GM23338 (cell line): ENCODE measurements at regions not wholly inside any gene's neighbourhood (a gene's known extent, or its start where the extent isn't known, plus 50 kb on each side); places are given as distances from the start of the nearest gene placed in this dataset.

Source experiments
- ATAC-seq: fragments of 200-7000 bp; cut with Tn5 transposase; 3 replicates; pipeline ENCODE4 v1.9.1; 2020
- DNase-seq: peaks from one replicate; pipeline ENCODE4 v3.0.0-alpha.2; 2015; ENCODE audit warnings: low spot score
- H2AFZ ChIP-seq: fragments of 200-600 bp; sonication (generic); 2 replicates; pipeline ENCODE4 v1.8.0; 2016; ENCODE audit warnings: antibody characterized with exemption, mild to moderate bottlenecking, moderate library complexity
- H3F3A ChIP-seq: fragments of 200-600 bp; sonication (generic); replicated peaks from 2 replicates; pipeline ENCODE4 v1.8.0; 2017; ENCODE audit warnings: antibody characterized with exemption, mixed run types, low read depth
- H3K27ac ChIP-seq: fragments of 200-600 bp; sonication (generic); 2 replicates; pipeline ENCODE4 v1.6.1; 2016; ENCODE audit warnings: low read depth
- H3K27me3 ChIP-seq: fragments of 200-600 bp; sonication (generic); 2 replicates; pipeline ENCODE4 v1.8.0; 2016; ENCODE audit warnings: mild to moderate bottlenecking, mixed run types, moderate library complexity; ENCODE audit not compliant: insufficient read depth
- H3K36me3 ChIP-seq: fragments of 200-600 bp; sonication (generic); 2 replicates; pipeline ENCODE4 v1.8.0; 2016; ENCODE audit warnings: mild to moderate bottlenecking; ENCODE audit not compliant: insufficient read depth
- H3K4me1 ChIP-seq: fragments of 200-600 bp; sonication (generic); 2 replicates; pipeline ENCODE4 v1.8.0; 2016; ENCODE audit warnings: mild to moderate bottlenecking, moderate library complexity; ENCODE audit not compliant: insufficient read depth
- H3K4me2 ChIP-seq: fragments of 200-600 bp; sonication (generic); 2 replicates; pipeline ENCODE4 v1.7.1; 2017; ENCODE audit warnings: mixed run types
- H3K4me3 ChIP-seq: fragments of 200-600 bp; sonication (generic); 2 replicates; pipeline ENCODE4 v1.6.1; 2016; ENCODE audit warnings: mixed run types
- H3K79me2 ChIP-seq: fragments of 200-600 bp; sonication (generic); replicated peaks from 2 replicates; pipeline ENCODE4 v1.8.0; 2017; ENCODE audit warnings: mild to moderate bottlenecking; ENCODE audit not compliant: insufficient read depth
- H3K9me2 ChIP-seq: fragments of 200-600 bp; sonication (generic); 2 replicates; pipeline ENCODE4 v1.8.0; 2017; ENCODE audit not compliant: insufficient read depth
- H4K20me1 ChIP-seq: fragments of 200-600 bp; sonication (generic); replicated peaks from 2 replicates; pipeline ENCODE4 v1.8.0; 2017; ENCODE audit warnings: mild to moderate bottlenecking; ENCODE audit not compliant: insufficient read depth
- H3K27ac Mint-ChIP-seq: 2 replicates; pipeline ENCODE4 v1.8.0; 2020; ENCODE audit warnings: inconsistent platforms, mild to moderate bottlenecking, moderate library complexity, mixed read lengths
- H3K27me3 Mint-ChIP-seq: 3 replicates; pipeline ENCODE4 v1.8.0; 2022; ENCODE audit warnings: low read depth, mild to moderate bottlenecking, moderate library complexity, mixed read lengths, inconsistent platforms; ENCODE audit not compliant: insufficient read depth, poor library complexity
- H3K36me3 Mint-ChIP-seq: 3 replicates; pipeline ENCODE4 v1.8.0; 2021; ENCODE audit warnings: low read depth, mild to moderate bottlenecking, inconsistent platforms, moderate library complexity, mixed read lengths
- H3K4me1 Mint-ChIP-seq: 3 replicates; pipeline ENCODE4 v1.8.0; 2020; ENCODE audit warnings: mild to moderate bottlenecking, inconsistent platforms, mixed read lengths
- H3K4me3 Mint-ChIP-seq: 3 replicates; pipeline ENCODE4 v1.8.0; 2021; ENCODE audit warnings: moderate library complexity, mild to moderate bottlenecking, inconsistent platforms, mixed read lengths
- H3K9me3 Mint-ChIP-seq: 3 replicates; pipeline ENCODE4 v1.8.0; 2020; ENCODE audit warnings: moderate library complexity, mild to moderate bottlenecking, inconsistent platforms, mixed read lengths
- CREB1 ChIP-seq: fragments of 250-450 bp; sonication (Bioruptor Pico); IDR thresholded peaks from 2 replicates; pipeline ENCODE4 v1.5.0; 2020; ENCODE audit warnings: low read depth, mild to moderate bottlenecking, moderate library complexity
- EZH2 ChIP-seq: fragments of 200-600 bp; sonication (generic); IDR thresholded peaks from one replicate; pipeline ENCODE4 v1.8.0; 2017; ENCODE audit warnings: antibody characterized with exemption, mild to moderate bottlenecking, low read depth; ENCODE audit not compliant: unreplicated experiment
- EZH2phosphoT487 ChIP-seq: fragments of 200-600 bp; sonication (generic); IDR thresholded peaks from one replicate; pipeline ENCODE4 v1.8.1; 2018; ENCODE audit warnings: antibody characterized with exemption; ENCODE audit not compliant: unreplicated experiment
- JUNB ChIP-seq: IDR thresholded peaks from one replicate; pipeline ENCODE4 v1.6.1; 2016; ENCODE audit warnings: antibody characterized with exemption; ENCODE audit not compliant: unreplicated experiment
- NANOG ChIP-seq: IDR thresholded peaks from 2 replicates; pipeline ENCODE4 v1.6.1; 2016; ENCODE audit warnings: antibody characterized with exemption, borderline replicate concordance
- POLR2AphosphoS5 ChIP-seq: IDR thresholded peaks from 2 replicates; pipeline ENCODE4 v1.6.1; 2016; ENCODE audit warnings: antibody characterized with exemption, low read depth
- STAT1 ChIP-seq: IDR thresholded peaks from one replicate; pipeline ENCODE4 v1.6.1; 2016; ENCODE audit warnings: antibody characterized with exemption; ENCODE audit not compliant: unreplicated experiment
- ZNF114 ChIP-seq: fragments of 250-450 bp; sonication (Bioruptor Pico); IDR thresholded peaks from 2 replicates; pipeline ENCODE4 v1.5.0; 2020; ENCODE audit warnings: mild to moderate bottlenecking, moderate library complexity
- ZNF331 ChIP-seq: fragments of 250-450 bp; sonication (Bioruptor Pico); IDR thresholded peaks from 2 replicates; pipeline ENCODE4 v1.5.0; 2020; ENCODE audit warnings: low read depth, mild to moderate bottlenecking, moderate library complexity
- TF ChIP-seq, protein P1 (sequence below): fragments of 250-450 bp; sonication (Bioruptor Pico); IDR thresholded peaks from 2 replicates; pipeline ENCODE4 v1.5.0; 2020; ENCODE audit warnings: mild to moderate bottlenecking, moderate library complexity
- TF ChIP-seq, protein P2 (sequence below): IDR thresholded peaks from 2 replicates; pipeline ENCODE4 v1.6.1; 2016; ENCODE audit warnings: antibody characterized with exemption
- TF ChIP-seq, protein P3 (sequence below), 2 experiments: fragments of 200-600 bp in 1 of 2; sonication (generic) in 1 of 2; conservative IDR thresholded peaks; 2 replicates each; pipeline versions ENCODE4 v1.5.1 to v1.6.1; 2016 to 2017; ENCODE audit warnings: antibody characterized with exemption in 2 of 2, low read depth in 2 of 2, mild to moderate bottlenecking in 2 of 2, moderate library complexity in 1 of 2

DNA sequence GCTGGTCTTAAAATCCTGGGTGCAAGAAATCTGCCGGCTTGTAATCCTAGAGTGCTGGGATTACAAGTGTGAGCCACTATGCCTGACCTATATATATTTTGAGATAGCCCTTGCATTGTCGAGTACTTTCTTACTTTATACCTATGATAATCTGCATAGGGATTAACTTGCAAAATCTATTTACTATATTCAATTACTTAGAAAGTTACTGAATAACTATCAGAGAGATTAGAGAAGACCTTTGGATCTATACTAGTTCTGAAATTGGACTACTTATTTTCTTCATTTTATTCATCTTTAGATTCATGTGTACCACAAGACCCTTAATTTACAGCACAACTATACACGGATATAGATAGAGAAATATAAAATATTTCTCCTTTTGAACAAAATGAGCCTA lies 1766.0 kb downstream of the NCAM2 start (continued):
- TF ChIP-seq ZNF331 (CRISPR knock-in tag) (no peak), EZH2phosphoT487 (no peak), JUNB (no peak)
- TF ChIP-seq, protein P1, sequence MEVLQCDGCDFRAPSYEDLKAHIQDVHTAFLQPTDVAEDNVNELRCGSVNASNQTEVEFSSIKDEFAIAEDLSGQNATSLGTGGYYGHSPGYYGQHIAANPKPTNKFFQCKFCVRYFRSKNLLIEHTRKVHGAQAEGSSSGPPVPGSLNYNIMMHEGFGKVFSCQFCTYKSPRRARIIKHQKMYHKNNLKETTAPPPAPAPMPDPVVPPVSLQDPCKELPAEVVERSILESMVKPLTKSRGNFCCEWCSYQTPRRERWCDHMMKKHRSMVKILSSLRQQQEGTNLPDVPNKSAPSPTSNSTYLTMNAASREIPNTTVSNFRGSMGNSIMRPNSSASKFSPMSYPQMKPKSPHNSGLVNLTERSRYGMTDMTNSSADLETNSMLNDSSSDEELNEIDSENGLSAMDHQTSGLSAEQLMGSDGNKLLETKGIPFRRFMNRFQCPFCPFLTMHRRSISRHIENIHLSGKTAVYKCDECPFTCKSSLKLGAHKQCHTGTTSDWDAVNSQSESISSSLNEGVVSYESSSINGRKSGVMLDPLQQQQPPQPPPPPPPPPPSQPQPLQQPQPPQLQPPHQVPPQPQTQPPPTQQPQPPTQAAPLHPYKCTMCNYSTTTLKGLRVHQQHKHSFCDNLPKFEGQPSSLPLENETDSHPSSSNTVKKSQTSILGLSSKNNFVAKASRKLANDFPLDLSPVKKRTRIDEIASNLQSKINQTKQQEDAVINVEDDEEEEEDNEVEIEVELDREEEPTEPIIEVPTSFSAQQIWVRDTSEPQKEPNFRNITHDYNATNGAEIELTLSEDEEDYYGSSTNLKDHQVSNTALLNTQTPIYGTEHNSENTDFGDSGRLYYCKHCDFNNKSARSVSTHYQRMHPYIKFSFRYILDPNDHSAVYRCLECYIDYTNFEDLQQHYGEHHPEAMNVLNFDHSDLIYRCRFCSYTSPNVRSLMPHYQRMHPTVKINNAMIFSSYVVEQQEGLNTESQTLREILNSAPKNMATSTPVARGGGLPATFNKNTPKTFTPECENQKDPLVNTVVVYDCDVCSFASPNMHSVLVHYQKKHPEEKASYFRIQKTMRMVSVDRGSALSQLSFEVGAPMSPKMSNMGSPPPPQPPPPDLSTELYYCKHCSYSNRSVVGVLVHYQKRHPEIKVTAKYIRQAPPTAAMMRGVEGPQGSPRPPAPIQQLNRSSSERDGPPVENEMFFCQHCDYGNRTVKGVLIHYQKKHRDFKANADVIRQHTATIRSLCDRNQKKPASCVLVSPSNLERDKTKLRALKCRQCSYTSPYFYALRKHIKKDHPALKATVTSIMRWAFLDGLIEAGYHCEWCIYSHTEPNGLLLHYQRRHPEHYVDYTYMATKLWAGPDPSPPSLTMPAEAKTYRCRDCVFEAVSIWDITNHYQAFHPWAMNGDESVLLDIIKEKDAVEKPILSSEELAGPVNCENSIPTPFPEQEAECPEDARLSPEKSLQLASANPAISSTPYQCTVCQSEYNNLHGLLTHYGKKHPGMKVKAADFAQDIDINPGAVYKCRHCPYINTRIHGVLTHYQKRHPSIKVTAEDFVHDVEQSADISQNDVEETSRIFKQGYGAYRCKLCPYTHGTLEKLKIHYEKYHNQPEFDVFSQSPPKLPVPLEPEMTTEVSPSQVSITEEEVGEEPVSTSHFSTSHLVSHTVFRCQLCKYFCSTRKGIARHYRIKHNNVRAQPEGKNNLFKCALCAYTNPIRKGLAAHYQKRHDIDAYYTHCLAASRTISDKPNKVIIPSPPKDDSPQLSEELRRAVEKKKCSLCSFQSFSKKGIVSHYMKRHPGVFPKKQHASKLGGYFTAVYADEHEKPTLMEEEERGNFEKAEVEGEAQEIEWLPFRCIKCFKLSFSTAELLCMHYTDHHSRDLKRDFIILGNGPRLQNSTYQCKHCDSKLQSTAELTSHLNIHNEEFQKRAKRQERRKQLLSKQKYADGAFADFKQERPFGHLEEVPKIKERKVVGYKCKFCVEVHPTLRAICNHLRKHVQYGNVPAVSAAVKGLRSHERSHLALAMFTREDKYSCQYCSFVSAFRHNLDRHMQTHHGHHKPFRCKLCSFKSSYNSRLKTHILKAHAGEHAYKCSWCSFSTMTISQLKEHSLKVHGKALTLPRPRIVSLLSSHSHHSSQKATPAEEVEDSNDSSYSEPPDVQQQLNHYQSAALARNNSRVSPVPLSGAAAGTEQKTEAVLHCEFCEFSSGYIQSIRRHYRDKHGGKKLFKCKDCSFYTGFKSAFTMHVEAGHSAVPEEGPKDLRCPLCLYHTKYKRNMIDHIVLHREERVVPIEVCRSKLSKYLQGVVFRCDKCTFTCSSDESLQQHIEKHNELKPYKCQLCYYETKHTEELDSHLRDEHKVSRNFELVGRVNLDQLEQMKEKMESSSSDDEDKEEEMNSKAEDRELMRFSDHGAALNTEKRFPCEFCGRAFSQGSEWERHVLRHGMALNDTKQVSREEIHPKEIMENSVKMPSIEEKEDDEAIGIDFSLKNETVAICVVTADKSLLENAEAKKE (CRISPR knock-in tag) = no peak

DNA sequence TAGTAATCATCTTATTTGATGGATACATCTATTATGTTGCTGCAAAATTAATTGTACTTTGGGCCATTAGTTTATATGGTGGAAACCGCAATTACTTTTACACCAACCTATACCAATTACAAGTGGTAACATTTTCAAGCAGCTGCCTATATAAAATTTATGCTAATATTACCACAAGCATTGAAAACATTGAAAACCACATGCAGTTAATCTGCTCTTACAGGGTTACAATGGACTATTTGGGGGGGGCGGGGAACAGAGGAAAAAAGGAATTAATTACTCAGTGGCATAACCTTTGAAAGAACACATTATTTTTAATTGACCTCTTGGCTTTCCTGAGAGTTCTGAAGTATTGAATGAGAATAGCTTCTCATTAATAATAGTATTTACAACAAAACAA lies 1793.2 kb downstream of the NCAM2 start:
- Histone ChIP-seq H3K4me2 (no peak overlapping the region), H3K4me3 (no peak overlapping the region), H3K9me2 (no peaks in the 10 kb centered on the region), H2AFZ (no peak overlapping the region), H3K4me1 (no peaks in the 10 kb centered on the region), H4K20me1 (no peaks in the 10 kb centered on the region), H3F3A (no peaks in the 10 kb centered on the region), H3K27me3 (no peaks in the 10 kb centered on the region), H3K36me3 (no peaks in the 10 kb centered on the region), H3K79me2 (no peaks in the 10 kb centered on the region), H3K27ac (no peak overlapping the region)
- H3K4me3 Mint-ChIP-seq = no peak overlapping the region
- no peak overlapping the region for H3K27ac Mint-ChIP-seq
- no peaks in the 10 kb centered on the region for H3K27me3 Mint-ChIP-seq
- no peaks in the 10 kb centered on the region; the same call in 2 of the 3 replicates for H3K9me3 Mint-ChIP-seq
- no peaks in the 10 kb centered on the region for H3K36me3 Mint-ChIP-seq
- DNase-seq = no peak
- ATAC-seq = no peak
- no peaks in the 10 kb centered on the region for H3K4me1 Mint-ChIP-seq
- TF ChIP-seq POLR2AphosphoS5 (no peak), STAT1 (no peak), ZNF114 (CRISPR knock-in tag) (no peak), EZH2phosphoT487 (no peak), ZNF331 (CRISPR knock-in tag) (no peak), CREB1 (CRISPR knock-in tag) (no peak), NANOG (no peak), EZH2 (no peak)
- TF ChIP-seq, protein P2, sequence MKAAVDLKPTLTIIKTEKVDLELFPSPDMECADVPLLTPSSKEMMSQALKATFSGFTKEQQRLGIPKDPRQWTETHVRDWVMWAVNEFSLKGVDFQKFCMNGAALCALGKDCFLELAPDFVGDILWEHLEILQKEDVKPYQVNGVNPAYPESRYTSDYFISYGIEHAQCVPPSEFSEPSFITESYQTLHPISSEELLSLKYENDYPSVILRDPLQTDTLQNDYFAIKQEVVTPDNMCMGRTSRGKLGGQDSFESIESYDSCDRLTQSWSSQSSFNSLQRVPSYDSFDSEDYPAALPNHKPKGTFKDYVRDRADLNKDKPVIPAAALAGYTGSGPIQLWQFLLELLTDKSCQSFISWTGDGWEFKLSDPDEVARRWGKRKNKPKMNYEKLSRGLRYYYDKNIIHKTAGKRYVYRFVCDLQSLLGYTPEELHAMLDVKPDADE = no peak
- TF ChIP-seq, protein P3, sequence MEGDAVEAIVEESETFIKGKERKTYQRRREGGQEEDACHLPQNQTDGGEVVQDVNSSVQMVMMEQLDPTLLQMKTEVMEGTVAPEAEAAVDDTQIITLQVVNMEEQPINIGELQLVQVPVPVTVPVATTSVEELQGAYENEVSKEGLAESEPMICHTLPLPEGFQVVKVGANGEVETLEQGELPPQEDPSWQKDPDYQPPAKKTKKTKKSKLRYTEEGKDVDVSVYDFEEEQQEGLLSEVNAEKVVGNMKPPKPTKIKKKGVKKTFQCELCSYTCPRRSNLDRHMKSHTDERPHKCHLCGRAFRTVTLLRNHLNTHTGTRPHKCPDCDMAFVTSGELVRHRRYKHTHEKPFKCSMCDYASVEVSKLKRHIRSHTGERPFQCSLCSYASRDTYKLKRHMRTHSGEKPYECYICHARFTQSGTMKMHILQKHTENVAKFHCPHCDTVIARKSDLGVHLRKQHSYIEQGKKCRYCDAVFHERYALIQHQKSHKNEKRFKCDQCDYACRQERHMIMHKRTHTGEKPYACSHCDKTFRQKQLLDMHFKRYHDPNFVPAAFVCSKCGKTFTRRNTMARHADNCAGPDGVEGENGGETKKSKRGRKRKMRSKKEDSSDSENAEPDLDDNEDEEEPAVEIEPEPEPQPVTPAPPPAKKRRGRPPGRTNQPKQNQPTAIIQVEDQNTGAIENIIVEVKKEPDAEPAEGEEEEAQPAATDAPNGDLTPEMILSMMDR (conservative IDR thresholded peaks at IDR 0.05; ENCODE audit: low read depth in 2 of 2) = no peak
